ENCODE measurements at regions not wholly inside any gene's neighbourhood (a gene's known extent, or its start where the extent isn't known, plus 50 kb on each side); places are given as distances from the start of the nearest gene placed in this dataset.

GRCh38 chr4:22336822-22337221 is 179.0 kb downstream of the ADGRA3 start:
- no peak for TF ChIP-seq CTCF (conservative IDR thresholded peaks at IDR 0.05)
- H3K27me3 Mint-ChIP-seq (ENCODE audit: low read depth) = no peaks in the 10 kb centered on the region
- H3K9me3 Mint-ChIP-seq = peaks cover 3% of the 10 kb centered on the region
- DNase-seq (ENCODE audit: low read depth, low spot score) = no peak
- H3K27ac Mint-ChIP-seq (ENCODE audit: unreplicated experiment) = no peak overlapping the region
- H3K36me3 Mint-ChIP-seq (ENCODE audit: low read depth) = peaks cover 20% of the 10 kb centered on the region
- H3K4me1 Mint-ChIP-seq = no peaks in the 10 kb centered on the region
- no peak overlapping the region for H3K4me3 Mint-ChIP-seq

GRCh38 chr4:22334155-22334554 is 181.7 kb downstream of the ADGRA3 start:
- Mint-ChIP-seq H3K4me3 (no peak overlapping the region), H3K27me3 (ENCODE audit: low read depth) (no peaks in the 10 kb centered on the region), H3K27ac (ENCODE audit: unreplicated experiment) (no peak overlapping the region), H3K36me3 (ENCODE audit: low read depth) (peaks cover 14% of the 10 kb centered on the region), H3K4me1 (no peaks in the 10 kb centered on the region), H3K9me3 (no peaks in the 10 kb centered on the region)
- no peak for TF ChIP-seq CTCF (conservative IDR thresholded peaks at IDR 0.05)
- DNase-seq (ENCODE audit: low read depth, low spot score) = no peak

- peaks cover 10% of the 10 kb centered on the region for H3K36me3 Mint-ChIP-seq (ENCODE audit: low read depth)
- no peak overlapping the region for H3K4me3 Mint-ChIP-seq
- no peaks in the 10 kb centered on the region for H3K9me3 Mint-ChIP-seq
- H3K4me1 Mint-ChIP-seq = no peaks in the 10 kb centered on the region
- no peak overlapping the region for H3K27ac Mint-ChIP-seq (ENCODE audit: unreplicated experiment)
- H3K27me3 Mint-ChIP-seq (ENCODE audit: low read depth) = no peaks in the 10 kb centered on the region
- no peak for DNase-seq (ENCODE audit: low read depth, low spot score)
- TF ChIP-seq CTCF (conservative IDR thresholded peaks at IDR 0.05) = no peak
Measured at GRCh38 chr4:22324422-22324821, 191.4 kb downstream of the ADGRA3 start.

DNA sequence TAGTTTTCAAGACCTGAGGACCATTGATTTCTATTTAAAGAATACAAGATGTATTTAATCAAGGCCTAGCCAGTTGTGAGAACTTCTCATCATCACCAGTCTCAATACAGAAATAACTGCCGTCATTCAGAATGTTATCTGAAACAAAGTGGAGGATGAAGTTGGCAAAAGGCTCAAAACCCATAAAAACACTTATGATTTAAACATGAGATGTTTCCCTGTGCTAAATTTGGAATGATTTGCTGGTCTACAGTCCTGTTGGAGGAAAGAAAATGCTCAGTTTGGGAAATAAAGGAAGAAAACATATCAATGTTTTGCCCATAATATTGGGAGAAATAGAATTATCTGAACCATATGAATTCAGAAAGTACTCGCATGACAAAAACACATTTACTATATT is 192.2 kb downstream of the ADGRA3 start:
- Mint-ChIP-seq H3K4me1 (no peaks in the 10 kb centered on the region), H3K27me3 (ENCODE audit: low read depth) (no peaks in the 10 kb centered on the region), H3K9me3 (no peaks in the 10 kb centered on the region), H3K4me3 (no peak overlapping the region), H3K36me3 (ENCODE audit: low read depth) (peaks cover 3% of the 10 kb centered on the region), H3K27ac (ENCODE audit: unreplicated experiment) (no peak overlapping the region)
- DNase-seq (ENCODE audit: low read depth, low spot score) = no peak
- no peak for TF ChIP-seq CTCF (conservative IDR thresholded peaks at IDR 0.05)

GRCh38 chr4:22322996-22323395 is 192.9 kb downstream of the ADGRA3 start:
- no peak for DNase-seq (ENCODE audit: low read depth, low spot score)
- no peak for TF ChIP-seq CTCF (conservative IDR thresholded peaks at IDR 0.05)
- Mint-ChIP-seq H3K36me3 (ENCODE audit: low read depth) (peaks cover 3% of the 10 kb centered on the region), H3K9me3 (no peaks in the 10 kb centered on the region), H3K4me1 (no peaks in the 10 kb centered on the region), H3K27me3 (ENCODE audit: low read depth) (no peaks in the 10 kb centered on the region), H3K27ac (ENCODE audit: unreplicated experiment) (no peak overlapping the region), H3K4me3 (no peak overlapping the region)

DNA sequence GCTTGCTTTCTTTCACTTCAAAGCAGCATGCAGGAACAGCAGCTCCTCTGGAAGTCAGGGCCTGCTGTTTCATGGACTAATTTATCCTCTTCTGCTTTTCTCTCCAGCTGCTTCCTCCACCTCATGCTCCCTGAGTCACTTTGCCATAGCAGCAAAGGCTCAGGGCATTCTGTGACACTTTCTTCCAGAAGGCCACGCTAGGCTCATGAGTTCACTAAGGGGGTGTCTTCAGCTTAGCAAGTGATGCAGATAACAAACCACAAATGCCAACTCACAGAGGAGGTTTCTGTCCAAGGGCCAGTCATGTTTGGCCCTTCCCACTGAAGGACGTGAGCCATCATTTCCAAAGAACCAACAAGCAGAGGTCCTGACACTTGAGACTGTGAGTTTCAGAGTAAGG is 200.2 kb downstream of the ADGRA3 start:
- DNase-seq (ENCODE audit: low read depth, low spot score) = no peak
- H3K36me3 Mint-ChIP-seq (ENCODE audit: low read depth) = no peaks in the 10 kb centered on the region
- H3K27ac Mint-ChIP-seq (ENCODE audit: unreplicated experiment) = no peak overlapping the region
- H3K9me3 Mint-ChIP-seq = no peaks in the 10 kb centered on the region
- H3K27me3 Mint-ChIP-seq (ENCODE audit: low read depth) = no peaks in the 10 kb centered on the region
- H3K4me3 Mint-ChIP-seq = no peak overlapping the region
- no peaks in the 10 kb centered on the region for H3K4me1 Mint-ChIP-seq
- no peak for TF ChIP-seq CTCF (conservative IDR thresholded peaks at IDR 0.05)
